ENCODE measurements at regions not wholly inside any gene's neighbourhood (a gene's known extent, or its start where the extent isn't known, plus 50 kb on each side); places are given as distances from the start of the nearest gene placed in this dataset.

GRCh38 chr5:73250645-73251044 lies 77.7 kb downstream of the TMEM174 start:
- no peaks in the 10 kb centered on the region for H3K79me1 ChIP-seq (ENCODE audit: low read depth in 1 of 2, low read length in 2 of 2)
- no peaks in the 10 kb centered on the region for H4K20me1 ChIP-seq (ENCODE audit: insufficient read depth, low read length)
- no peak overlapping the region; the same call in 1 of the 2 replicates for H3K23ac ChIP-seq (ENCODE audit: low read depth, low read length)
- H3K56ac ChIP-seq (ENCODE audit: extremely low read depth, insufficient read depth, low read length): no peak overlapping the region
- H2AK9ac ChIP-seq (replicated peaks; ENCODE audit: low read depth, low read length, poor library complexity): no peak overlapping the region
- H2BK20ac ChIP-seq (ENCODE audit: low read depth, low read length): no peak overlapping the region
- no peaks in the 10 kb centered on the region for H3K9me3 ChIP-seq (ENCODE audit: control insufficient read depth, insufficient read depth, low read length)
- dilution Hi-C loops (cut with HindIII; ENCODE audit: low sequenced_read_pairs, unreplicated experiment) (no loop called here), intact Hi-C loops (cut with micrococcal nuclease) (no loop called here), in situ Hi-C loops (cut with MboI; ENCODE audit: low sequenced_read_pairs) (no loop called here)
- ChIA-PET CTCF (interaction anchor here (0.6 to 1.0 kb wide), 2 partner anchors 34 to 42 kb away, joined by 3 read pairs; no protein-coding TSS in a partner anchor), POLR2A (ENCODE audit: unreplicated experiment) (no interaction called here)
- no peak overlapping the region for H2BK15ac ChIP-seq (ENCODE audit: low read depth, low read length)
- BruUV-seq (replicated peaks): no TSS peak
- no peak overlapping the region for H3K4me2 ChIP-seq (ENCODE audit: low read depth, low read length)
- H2AFZ ChIP-seq (replicated peaks; ENCODE audit: low read length, poor library complexity): no peak overlapping the region
- H3K14ac ChIP-seq (replicated peaks; ENCODE audit: low read depth, low read length): no peak overlapping the region
- H4K5ac ChIP-seq (ENCODE audit: low read depth, low read length): no peak overlapping the region
- H3K4me3 ChIP-seq (ENCODE audit: insufficient read depth, low read depth, low read length): no peak overlapping the region
- H2AK5ac ChIP-seq (ENCODE audit: low read depth, low read length): no peak overlapping the region
- H3K4me1 ChIP-seq (ENCODE audit: control insufficient read depth, insufficient read depth, low read length): peaks cover 2% of the 10 kb centered on the region; the same call in 1 of the 2 replicates
- H2BK5ac ChIP-seq (ENCODE audit: low read depth, low read length, poor library complexity, severe bottlenecking): no peak overlapping the region
- no peaks in the 10 kb centered on the region for H3K9me1 ChIP-seq (ENCODE audit: insufficient read depth, low read length)
- 50% methylated on average over 1 of the region's 2 CpGs; no CpG with 5 or more reads in 1 of the 2 experiments for WGBS, 2 experiments (ENCODE audit: extremely low coverage in 2 of 2, insufficient read length in 1 of 2)
- H3K18ac ChIP-seq (ENCODE audit: low read depth, low read length): no peak overlapping the region
- no peak for TF ChIP-seq MXI1 (IDR thresholded peaks at IDR 0.05; ENCODE audit: borderline replicate concordance, low read depth, low read length)
- TF ChIP-seq RFX5 (IDR thresholded peaks at IDR 0.05; ENCODE audit: low read depth, low read length): no peak
- TF ChIP-seq RAD21 (IDR thresholded peaks at IDR 0.05; ENCODE audit: low read length): no peak
- TF ChIP-seq POLR2A (IDR thresholded peaks at IDR 0.05; ENCODE audit: low read depth, low read length): no peak
- no peak for TF ChIP-seq FOS (IDR thresholded peaks at IDR 0.05; ENCODE audit: low read depth, low read length)
- no peak for TF ChIP-seq RCOR1 (IDR thresholded peaks at IDR 0.05; ENCODE audit: insufficient replicate concordance, low read length)
- TF ChIP-seq CHD1 (IDR thresholded peaks at IDR 0.05; ENCODE audit: low read depth, low read length): no peak
- no peak for TF ChIP-seq CEBPB (IDR thresholded peaks at IDR 0.05; ENCODE audit: low read depth, low read length)
- TF ChIP-seq NFE2L2 (IDR thresholded peaks at IDR 0.05; ENCODE audit: low read depth, low read length): no peak
- TF ChIP-seq USF2 (IDR thresholded peaks at IDR 0.05; ENCODE audit: low read depth, low read length): no peak
- no peak for TF ChIP-seq MAFK (IDR thresholded peaks at IDR 0.05; ENCODE audit: low read depth, low read length)
- no peak for TF ChIP-seq SMC3 (IDR thresholded peaks at IDR 0.05; ENCODE audit: low read depth, low read length)
- TF ChIP-seq, protein P1, sequence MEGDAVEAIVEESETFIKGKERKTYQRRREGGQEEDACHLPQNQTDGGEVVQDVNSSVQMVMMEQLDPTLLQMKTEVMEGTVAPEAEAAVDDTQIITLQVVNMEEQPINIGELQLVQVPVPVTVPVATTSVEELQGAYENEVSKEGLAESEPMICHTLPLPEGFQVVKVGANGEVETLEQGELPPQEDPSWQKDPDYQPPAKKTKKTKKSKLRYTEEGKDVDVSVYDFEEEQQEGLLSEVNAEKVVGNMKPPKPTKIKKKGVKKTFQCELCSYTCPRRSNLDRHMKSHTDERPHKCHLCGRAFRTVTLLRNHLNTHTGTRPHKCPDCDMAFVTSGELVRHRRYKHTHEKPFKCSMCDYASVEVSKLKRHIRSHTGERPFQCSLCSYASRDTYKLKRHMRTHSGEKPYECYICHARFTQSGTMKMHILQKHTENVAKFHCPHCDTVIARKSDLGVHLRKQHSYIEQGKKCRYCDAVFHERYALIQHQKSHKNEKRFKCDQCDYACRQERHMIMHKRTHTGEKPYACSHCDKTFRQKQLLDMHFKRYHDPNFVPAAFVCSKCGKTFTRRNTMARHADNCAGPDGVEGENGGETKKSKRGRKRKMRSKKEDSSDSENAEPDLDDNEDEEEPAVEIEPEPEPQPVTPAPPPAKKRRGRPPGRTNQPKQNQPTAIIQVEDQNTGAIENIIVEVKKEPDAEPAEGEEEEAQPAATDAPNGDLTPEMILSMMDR (conservative IDR thresholded peaks at IDR 0.05; ENCODE audit: low read depth, low read length): no peak
- TF ChIP-seq MAZ (IDR thresholded peaks at IDR 0.05; ENCODE audit: borderline replicate concordance, low read depth, low read length): no peak
- TF ChIP-seq, protein P2, sequence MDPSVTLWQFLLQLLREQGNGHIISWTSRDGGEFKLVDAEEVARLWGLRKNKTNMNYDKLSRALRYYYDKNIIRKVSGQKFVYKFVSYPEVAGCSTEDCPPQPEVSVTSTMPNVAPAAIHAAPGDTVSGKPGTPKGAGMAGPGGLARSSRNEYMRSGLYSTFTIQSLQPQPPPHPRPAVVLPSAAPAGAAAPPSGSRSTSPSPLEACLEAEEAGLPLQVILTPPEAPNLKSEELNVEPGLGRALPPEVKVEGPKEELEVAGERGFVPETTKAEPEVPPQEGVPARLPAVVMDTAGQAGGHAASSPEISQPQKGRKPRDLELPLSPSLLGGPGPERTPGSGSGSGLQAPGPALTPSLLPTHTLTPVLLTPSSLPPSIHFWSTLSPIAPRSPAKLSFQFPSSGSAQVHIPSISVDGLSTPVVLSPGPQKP (IDR thresholded peaks at IDR 0.05; ENCODE audit: borderline replicate concordance, low read depth, low read length): no peak
- no peak for TF ChIP-seq BHLHE40 (IDR thresholded peaks at IDR 0.05; ENCODE audit: low read depth, low read length)
- ATAC-seq (ENCODE audit: low read depth): peak; percentile 57
- peaks cover 6% of the 10 kb centered on the region for H3K27me3 ChIP-seq (ENCODE audit: control insufficient read depth, insufficient read depth, low read length)
- no peak overlapping the region for H3K27ac ChIP-seq (ENCODE audit: insufficient read depth, low read length)
- H3K9ac ChIP-seq (ENCODE audit: low read depth, low read length): no peak overlapping the region
- H4K8ac ChIP-seq (ENCODE audit: low read depth in 2 of 2, low read length in 2 of 2): no peak overlapping the region
- no peaks in the 10 kb centered on the region for H3K36me3 ChIP-seq (ENCODE audit: control insufficient read depth, insufficient read depth, low read length)
- H4K91ac ChIP-seq (ENCODE audit: insufficient read depth, low read depth, low read length): no peak overlapping the region
- peak; percentile 59 for DNase-seq
- H3K4ac ChIP-seq (ENCODE audit: low read depth, low read length): no peak overlapping the region
- no peak overlapping the region for H2BK120ac ChIP-seq (ENCODE audit: low read depth, low read length)

Measured in IMR-90 (cell line).